NCI-H345 (cell line): ENCODE measurements at regions not wholly inside any gene's neighbourhood (a gene's known extent, or its start where the extent isn't known, plus 50 kb on each side); places are given as distances from the start of the nearest gene placed in this dataset.
A peak's percentile ranks its signal among the peaks of the same experiment; 100 is the strongest.

ENCODE experiments used
- DNase-seq: peaks from one replicate; lab custom pipeline; 2025; lab: John Stamatoyannopoulos, UW

DNA sequence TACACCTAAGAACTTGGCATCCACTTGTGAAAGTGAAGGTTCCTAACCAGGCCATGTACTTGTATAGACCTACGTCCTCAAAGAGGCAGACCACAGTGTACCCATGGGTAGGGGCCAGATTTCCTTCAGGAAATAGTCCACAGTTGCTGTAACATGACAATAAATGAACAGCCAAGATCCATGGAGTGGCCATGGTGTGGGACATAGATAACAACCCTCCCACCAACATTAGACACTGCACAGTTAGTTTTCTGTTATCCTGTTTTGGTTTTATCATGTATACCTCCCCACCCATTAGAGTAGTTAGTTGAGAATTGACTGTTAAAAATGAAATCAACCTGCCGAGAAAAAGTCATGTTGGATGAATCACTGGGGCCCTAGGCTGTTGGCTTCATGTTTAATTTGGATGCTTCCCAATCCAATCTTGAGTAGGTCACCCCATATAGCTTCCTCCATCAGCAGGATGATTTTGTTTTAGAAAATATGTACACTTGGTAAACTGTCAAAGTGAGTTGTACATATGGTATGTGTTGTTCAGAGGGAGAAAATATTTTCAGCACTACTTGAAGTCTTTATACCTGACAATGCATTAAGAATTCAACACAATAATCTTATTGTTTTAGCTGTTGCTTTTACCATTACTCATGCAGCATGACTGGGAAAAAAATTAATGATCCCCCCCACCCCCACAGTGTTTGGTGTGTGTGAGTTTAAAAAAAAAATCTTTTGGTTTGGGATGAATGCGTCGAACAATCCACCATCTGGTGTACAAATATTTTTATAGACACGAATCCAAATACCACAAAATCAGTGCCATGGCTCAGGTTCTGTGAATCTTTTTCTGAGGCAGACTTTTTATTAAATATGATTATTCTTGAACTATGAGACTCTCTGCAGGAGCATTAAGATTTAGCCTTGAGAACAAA lies 88.3 kb upstream of the ARHGAP29 start:
- peak; percentile 6 for DNase-seq

DNA sequence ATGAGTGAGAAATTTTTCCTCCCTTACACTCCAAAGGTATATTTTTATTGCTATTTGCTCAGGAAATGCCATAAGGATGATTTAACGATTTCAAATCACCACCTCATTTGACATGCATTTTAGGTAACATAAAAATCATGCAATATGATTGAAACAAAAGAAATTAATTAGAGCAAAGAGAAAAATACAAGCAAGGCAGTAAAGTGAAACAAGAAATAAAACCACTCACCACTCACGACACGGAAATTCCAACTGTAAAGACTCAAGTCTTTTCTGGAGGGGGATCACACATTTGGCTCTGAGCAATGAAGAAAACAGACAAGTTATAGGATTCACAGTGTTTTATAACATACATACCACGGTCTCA lies 86.8 kb upstream of the ARHGAP29 start:
- DNase-seq, result no peak

DNA sequence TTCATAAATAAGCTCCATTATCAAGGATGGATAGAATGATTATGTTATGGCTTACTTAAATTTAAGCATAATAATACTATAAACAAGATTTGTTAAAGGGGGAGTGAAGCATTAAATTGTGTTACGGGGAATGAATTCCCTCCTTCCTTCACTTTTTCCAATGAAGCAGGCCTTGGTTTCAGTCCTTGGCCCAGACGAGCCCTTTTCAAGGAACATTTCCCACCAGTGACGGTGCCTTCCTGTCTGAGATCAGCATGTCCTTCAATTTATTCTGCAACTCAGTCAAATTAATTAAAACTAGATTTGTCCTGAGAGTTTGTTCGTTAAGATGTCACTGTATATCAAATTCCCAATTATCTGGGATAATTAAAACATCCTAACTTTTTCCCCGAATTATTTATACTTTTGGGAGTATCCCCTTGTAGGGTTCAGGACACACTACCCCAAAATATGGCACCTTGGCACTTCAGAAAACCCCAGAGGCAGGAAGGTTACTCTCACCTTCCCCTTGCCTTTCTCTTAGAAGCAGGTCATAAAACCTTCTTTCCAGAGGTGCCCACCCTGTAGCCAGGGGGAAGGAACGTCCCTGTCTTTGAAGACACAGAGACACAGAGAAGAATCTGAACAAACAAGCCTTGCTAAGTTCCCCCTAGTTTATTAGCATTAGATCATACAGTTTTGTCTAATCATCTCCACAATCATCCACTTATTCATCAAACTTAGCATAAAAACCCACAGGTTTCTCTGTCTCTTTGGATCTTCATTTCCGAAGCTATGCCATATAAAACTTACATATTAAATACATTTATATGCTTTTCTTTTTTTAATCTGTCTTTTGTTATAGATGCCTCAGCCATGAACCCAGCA lies 86.2 kb upstream of the ARHGAP29 start:
- no peak for DNase-seq

DNA sequence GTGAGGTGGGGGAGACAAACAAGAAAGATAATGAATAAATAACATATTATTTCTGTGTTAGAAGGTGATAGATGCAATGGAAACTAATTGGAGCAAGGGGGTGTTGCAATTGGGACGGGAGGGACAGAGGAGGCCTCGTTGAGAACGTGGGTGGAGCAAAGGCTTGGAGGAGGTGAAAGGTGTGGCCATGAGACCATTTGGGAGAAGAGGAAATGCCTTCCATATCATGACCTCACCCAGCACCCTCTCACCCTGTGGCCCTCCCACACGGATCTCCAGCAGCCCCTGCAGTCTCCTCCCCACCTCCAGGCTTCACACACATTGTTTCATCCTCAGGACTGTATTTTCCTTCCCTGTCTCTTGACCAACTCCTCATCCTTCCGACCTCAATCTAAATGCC lies 85.3 kb upstream of the ARHGAP29 start:
- DNase-seq, result no peak

DNA sequence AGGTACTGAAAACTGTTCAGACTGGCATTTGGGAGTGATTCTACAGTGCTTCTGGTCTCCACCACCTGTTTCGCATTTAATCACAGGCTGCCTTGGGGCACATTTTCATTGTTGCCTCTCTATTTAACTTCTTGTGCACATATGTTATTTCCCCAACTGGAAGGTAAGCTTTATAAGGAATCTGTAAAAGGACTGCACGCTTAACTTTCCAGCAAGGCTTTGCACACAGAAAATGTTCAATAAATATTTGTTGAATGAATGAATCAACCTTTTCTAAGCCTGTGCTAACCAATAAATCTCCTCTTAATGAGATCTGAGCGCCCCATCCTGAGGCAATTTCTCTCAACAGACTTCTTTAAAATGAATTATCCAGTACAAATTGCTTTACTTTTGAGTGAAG lies 84.3 kb upstream of the ARHGAP29 start:
- DNase-seq, result no peak

DNA sequence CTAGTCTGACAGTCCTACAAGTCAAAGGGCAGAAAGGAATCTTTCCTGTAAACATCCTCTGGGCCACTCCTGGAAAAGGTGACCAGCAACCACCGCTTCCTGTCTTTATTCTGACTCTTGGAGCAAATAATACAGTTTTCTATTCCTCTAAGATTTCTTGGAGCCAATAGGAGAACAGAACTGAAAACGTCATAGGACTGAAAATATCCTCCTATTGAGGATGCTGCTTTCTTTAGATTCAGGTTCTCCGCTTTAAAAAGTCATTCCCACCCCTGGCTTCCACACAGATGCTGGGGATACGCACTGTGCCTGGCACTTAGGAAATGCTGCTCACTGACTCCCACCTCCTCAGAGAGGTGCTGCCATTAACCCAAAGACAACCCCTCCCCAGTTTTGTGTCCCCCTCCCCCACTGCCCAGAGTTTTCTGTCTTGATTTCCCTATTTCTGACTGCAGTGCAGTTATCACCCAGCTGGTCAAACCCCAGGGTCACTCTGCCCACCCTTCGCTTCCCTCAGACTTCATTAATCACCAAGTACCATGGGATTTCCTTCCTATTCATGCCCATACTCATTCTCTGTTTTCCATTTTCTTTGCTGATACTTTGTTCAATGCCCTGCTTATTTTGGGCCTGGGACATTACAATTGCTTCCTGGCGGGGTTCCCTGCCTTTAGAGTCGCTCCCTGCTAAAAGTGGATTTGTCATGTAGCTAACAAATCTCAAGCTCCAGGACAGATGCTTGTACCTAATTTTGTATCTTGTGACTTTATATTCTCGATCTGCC lies 82.1 kb upstream of the ARHGAP29 start:
- no peak for DNase-seq

DNA sequence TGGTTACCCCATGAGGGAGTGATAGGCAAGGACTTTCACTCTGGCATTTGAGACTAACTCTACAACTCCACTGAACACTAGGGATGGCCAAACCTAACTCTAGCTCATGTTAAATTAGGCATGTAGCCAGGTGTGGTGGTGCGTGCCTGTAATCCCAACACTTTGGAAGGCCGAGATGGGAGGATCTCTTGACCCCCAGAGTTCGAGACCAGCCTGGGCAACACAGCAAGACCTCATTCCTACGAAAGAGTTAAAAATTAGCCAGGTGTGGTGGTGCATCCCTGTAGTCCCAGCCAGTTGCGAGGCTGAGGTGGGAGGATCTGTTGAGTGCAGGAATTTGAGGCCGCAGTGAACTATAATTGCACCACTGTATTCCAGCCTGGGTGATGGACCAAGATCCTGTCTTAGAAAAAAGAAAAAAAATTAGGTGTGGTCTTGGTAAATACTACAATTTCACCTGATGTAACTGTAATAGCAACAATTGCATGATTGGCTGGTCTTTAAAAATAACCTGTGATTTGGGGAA lies 81.2 kb upstream of the ARHGAP29 start:
- DNase-seq, result no peak

DNA sequence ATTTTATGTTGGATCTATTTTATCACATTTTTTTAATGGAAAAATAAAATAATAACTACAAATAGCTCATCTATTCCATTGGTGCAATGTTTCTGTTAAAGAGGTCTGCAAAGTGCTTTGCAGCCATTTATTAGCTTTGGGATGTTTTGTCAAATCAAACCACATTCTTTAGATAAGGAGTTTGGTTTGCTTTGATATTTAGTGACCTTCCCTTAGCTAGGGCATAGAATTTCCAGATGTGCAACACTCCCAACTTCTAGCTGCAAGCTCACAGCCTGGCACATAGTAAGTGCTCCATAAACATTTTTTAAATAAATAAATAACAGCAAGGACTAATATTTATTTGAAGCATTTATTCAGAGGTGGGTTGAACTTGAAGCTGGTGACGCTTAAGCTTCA lies 80.4 kb upstream of the ARHGAP29 start:
- DNase-seq, result no peak

DNA sequence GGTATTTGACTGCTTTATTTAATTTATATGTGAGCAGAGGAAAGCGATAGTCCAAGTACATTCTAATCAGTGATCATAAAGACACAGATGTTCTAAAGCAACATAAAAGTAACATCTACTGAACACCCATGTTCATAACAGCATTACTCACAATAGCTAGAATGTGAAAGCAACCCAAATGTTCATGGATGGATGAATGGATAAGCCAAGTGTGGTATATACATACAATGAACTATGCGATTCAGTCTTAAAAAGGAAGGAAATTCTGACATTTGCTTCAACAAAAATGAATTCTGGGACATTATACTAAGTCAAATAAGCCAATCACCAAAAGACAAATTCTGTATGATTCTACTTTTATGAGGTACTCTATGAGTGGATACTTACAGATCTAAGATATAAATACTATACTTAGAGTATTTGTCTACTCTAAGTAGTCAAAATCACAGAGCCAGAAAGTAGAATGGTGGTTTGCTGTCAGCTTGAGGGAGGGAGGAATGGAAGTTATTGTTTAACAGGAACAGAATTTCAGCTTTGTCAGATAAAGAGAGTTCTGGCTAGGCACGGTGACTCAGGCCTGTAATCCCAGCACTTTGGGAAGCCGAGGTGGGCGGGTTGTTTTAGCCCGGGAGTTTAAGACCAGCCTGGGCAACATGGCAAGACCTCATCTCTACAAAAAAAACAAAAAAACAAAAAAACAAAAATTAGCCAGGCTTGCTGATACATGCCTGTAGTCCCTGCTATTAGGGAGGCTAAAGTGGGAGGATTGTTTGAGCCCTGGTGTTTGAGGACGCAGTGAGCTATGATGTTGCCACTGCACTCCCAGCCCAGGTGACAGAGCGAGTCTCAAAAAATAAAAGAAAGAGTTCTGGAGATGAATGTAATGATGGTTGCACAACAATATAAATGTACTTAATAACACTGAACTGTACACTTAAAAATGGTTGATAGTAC lies 79.7 kb upstream of the ARHGAP29 start:
- DNase-seq, result no peak

DNA sequence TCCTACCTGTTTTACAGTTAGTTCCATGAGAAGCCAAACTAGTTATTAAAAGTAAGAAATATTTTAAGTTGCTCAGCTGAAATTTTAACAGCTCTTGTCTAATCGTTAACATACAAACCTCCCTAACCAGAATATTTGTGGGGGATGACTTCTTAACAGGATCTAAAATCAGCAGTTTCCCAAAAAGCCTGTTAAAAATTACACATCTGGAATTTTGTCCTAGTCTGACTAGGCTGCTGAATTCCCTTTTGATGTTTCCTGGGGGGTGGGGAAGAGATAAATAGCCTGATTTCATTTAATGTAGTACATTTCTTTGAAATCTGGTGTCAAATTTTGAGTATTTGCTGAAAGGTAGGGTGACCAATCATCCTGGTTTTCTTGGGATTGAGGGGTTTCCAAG lies 78.8 kb upstream of the ARHGAP29 start:
- DNase-seq, result no peak

DNA sequence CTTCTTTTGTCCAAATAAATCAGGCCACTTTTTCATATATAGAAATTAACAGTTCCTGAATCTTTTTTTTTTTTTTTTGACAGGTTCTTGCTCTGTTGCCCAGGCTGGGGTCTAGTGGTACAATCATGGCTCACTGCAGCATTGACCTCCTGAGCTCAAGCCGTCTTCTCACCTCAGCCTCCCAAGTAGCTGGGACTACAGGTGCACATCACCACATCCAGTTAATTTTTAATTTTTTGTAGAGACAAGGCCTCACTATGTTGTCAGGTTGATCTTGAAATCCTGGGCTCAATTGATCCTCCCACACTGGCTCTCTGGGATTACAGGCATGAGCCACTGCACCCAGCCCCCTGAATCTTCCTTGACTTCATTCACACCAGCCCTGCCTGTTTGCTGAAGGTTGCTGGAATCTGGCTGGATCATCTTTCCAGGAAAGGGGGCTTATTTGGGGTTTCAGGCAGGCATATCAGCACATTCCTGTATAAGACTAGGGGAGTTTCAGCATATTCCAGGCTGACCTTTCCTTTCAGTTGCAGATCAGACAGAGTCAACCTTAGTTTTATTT lies 78.2 kb upstream of the ARHGAP29 start:
- no peak for DNase-seq

DNA sequence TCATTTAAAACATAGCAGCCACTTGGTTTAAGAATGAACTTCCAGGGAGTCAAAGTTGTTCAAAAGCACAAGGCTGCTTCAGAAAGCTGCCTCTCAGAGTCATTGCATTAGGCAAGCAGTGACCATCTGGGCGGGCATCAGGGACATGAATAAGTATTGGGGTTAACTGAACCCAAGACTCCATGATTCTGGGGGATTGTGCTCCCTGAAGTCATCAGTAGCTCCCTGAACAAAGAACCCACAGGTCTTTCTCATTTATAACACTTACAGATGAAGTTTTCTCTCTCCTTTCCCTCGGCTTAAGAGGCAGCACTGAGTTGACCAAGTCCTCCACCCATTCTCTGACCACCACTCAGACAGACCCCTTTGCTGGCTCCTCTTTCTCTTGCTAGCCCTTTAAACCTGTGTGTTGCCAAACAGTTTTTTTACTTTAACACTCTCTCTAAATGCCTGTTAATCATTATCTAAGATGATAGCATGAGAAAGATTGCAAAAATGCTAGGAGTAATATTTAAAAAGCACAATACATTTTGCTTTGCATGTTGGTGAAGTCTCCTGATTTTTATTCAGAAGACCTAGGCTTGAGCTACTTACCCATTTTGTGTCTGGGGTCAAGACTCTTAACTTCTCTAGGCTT lies 77.0 kb upstream of the ARHGAP29 start:
- DNase-seq, result no peak

DNA sequence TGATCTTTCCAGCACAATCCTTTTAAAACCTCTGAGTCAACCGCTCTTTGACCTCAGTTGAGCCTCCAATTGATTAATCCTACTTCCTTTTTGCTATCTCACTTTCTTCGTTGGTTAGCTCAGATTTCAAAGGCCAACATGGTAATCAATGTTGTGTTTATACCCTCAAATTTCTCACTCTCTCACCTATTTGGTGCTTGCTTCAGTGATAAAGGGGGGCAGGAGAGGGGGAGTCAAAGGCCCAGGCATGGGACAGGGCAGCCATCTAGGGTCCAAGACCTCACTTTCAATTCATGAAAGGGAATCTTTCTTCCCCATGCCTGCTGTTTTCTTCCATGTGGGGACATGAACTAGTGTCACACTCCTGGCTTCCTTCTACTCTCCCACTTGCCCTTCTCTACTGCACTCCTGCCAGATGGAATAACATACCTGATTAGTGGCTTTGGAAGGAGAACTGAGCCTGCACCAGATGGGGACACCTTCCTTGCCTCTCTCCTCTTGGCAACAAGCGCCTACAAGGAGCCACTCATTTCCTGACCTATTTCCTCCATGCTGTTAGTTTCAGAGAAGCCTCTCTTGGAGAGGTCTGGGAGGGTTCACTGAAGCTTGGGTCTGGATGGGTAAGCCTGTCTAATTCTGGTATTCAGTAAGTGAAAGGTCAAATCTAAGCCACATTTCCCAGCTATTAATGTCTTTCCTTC lies 73.3 kb upstream of the ARHGAP29 start:
- no peak for DNase-seq

DNA sequence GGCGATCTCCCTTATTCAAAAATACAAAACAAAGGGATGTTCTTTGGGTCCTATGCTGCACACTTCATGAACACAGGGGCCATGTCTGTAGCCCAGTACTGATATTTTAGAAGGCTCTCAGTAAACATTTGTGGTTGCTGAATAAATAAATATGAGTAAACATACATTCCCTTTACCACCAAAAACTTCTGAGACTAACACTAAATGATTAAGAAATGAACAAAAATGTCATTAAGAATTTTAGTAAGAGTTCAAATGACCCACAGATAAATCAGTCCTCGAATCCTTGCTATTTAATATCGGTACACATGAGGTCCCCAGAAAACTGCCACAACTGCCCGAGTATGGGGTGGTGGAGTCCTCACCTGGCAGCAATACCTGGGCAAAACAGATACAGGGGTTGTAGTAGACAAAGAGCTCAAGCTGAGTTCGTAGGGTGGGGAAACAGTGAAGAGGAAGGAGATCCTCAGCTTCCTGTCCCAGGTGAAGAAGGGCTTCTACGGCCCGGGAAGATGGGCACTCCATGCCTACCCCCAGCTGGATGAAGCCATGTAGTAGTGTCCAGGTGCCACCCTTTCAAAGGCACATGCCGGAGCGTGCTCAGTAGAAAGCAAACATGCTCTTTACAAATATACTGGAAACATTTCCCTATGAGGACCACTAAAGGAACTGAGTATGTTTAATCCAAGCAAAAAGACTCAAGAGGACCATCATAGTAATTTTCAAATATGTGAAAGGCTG lies 72.6 kb upstream of the ARHGAP29 start:
- no peak for DNase-seq

DNA sequence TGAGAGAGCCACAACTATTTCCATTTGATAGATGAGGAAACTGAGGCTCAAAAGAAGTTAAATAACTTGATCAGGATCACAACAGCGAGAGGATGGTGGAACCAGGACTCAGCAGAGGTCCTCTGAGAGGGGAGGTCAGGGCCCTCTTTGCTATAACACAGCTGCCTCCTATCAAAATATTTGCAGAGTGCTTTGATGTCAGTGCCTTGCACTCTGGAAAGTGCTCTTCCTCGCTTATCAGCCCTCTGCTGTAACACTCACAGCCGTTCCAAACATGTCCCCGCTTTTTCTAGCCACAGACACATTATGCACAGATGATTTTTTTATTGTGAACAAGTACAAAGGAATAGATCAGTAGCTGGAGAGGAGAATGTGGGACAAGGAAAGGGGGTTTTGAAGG lies 71.8 kb upstream of the ARHGAP29 start:
- DNase-seq, result no peak

DNA sequence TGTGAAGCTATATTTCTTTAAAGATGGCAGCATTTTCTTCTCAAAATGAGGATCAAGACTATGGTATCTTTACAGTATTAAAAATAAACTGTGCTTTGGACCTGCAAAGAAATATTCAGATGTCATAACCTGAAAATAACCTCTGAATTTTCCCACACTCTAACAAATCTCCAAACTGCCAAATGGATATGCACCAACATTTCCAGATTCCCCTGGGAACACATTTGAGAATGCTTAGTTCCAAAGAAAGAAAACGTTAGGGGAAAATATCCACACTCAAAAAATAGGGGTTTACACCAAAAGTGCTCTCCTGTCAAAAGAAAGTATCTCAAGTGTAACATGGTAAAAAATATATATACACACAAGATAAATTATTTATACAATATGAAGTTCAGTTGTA lies 69.1 kb upstream of the ARHGAP29 start:
- no peak for DNase-seq

DNA sequence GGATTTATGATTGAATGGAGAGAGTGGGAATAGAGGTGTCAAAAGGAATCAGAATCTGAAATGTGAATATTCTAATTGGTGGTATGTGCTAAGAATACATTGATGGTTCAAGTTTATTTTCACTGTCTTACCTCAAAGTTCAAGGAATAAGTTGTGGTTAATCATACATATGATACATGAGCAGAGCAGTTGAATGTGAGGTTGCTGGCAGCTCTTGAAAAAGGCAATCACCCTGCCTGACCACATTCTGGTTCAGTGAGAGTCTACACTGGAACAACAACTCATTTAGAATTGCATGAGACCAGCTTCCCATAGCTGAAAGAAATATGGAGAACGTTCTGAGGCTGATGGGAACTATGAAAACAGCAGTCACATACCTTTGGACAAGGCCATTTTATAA lies 68.3 kb upstream of the ARHGAP29 start:
- no peak for DNase-seq

DNA sequence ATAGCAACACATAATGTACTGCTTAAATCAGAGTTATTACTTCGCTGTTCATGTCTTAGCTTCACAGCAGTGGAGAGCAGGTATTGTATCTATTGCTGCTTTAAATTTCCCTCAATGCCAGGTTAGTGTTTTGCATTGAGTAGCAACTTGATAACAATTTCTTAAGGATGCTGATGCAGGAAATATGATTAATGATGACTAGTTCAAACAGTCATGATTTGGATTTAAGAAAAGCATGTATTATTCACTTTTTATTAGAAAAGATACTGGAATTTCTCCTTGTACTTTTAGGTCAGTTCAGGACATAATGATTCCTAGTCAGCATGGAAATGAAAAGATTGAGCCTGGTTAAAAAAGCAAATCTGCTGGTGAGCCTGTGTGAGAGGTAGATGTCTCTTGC lies 67.2 kb upstream of the ARHGAP29 start:
- no peak for DNase-seq

DNA sequence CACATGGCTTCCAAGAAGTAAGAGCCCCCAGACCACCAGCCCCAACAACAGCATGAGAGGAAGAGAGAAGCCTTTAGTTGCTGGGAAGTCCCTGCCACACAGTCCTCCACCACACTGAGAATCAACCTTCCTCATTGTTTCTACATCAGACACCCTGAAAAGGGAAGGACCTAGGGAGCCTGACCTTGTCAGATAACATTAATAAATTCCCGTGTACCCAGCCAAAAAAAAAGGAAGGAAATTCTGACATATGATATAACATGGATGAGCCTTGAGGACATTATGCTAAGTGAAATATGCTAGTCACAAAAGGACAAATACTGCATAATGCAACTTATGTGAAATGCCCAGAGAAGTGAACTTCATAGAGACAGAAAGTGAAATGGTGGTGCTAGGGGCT lies 65.6 kb upstream of the ARHGAP29 start:
- DNase-seq, result no peak
